K562 (cell line): ENCODE measurements at regions not wholly inside any gene's neighbourhood (a gene's known extent, or its start where the extent isn't known, plus 50 kb on each side); places are given as distances from the start of the nearest gene placed in this dataset.

Experiments
- CBX1 ChIP-seq: sonication (generic); IDR thresholded peaks from 2 replicates; pipeline ENCODE4 v1.6.1; 2016; ENCODE audit warnings: antibody characterized with exemption, low read depth, mild to moderate bottlenecking
- CREM ChIP-seq: IDR thresholded peaks from 2 replicates; pipeline ENCODE4 v1.6.1; 2014; ENCODE audit warnings: antibody characterized with exemption, low read depth
- EZH2 ChIP-seq: IDR thresholded peaks from 2 replicates; pipeline ENCODE4 v1.6.1; 2012; ENCODE audit warnings: low read depth, mild to moderate bottlenecking, inconsistent platforms, low read length, borderline replicate concordance
- FOXK1 ChIP-seq: sonication (generic); formaldehyde crosslinking; IDR thresholded peaks from 2 replicates; pipeline ENCODE4 v1.8.0; 2022; ENCODE audit warnings: missing genetic modification reagents, mild to moderate bottlenecking, borderline replicate concordance
- GABPB2 ChIP-seq: fragments of 250-450 bp; sonication (Bioruptor Pico); conservative IDR thresholded peaks from 2 replicates; pipeline ENCODE4 v1.5.1; 2021; ENCODE audit warnings: mild to moderate bottlenecking
- HCFC1 ChIP-seq: IDR thresholded peaks from 2 replicates; pipeline ENCODE4 v1.6.1; 2012; ENCODE audit warnings: low read depth, low read length, improper control_type of control experiment
- KDM1A ChIP-seq, 2 experiments: fragments of 450-650 bp; IDR thresholded peaks; 2 replicates each; pipeline ENCODE4 v1.6.1; 2016; ENCODE audit warnings: mild to moderate bottlenecking in 2 of 2
- RCOR1 ChIP-seq, 2 experiments: IDR thresholded peaks; 2 replicates each; pipeline ENCODE4 v1.6.1; 2012; ENCODE audit warnings: low read depth in 2 of 2, low read length in 2 of 2, borderline replicate concordance in 1 of 2, improper control_type of control experiment in 1 of 2
- SUPT5H ChIP-seq: fragments of 450-650 bp; IDR thresholded peaks from 2 replicates; pipeline ENCODE4 v1.6.1; 2016
- ZNF23 ChIP-seq: fragments of 250-450 bp; sonication (Bioruptor Pico); IDR thresholded peaks from 2 replicates; pipeline ENCODE4 v1.4.0; 2020; ENCODE audit warnings: mild to moderate bottlenecking
- ZNF239 ChIP-seq: fragments of 250-450 bp; sonication (Bioruptor Pico); IDR thresholded peaks from 2 replicates; pipeline ENCODE4 v1.4.0; 2020; ENCODE audit warnings: mild to moderate bottlenecking
- ZNF354B ChIP-seq: fragments of 250-450 bp; sonication (Bioruptor Pico); IDR thresholded peaks from 2 replicates; pipeline ENCODE4 v1.4.0; 2020
- TF ChIP-seq, protein P1 (sequence below): fragments of 250-450 bp; sonication (Bioruptor Pico); IDR thresholded peaks from 2 replicates; pipeline ENCODE4 v1.9.0; 2021; ENCODE audit warnings: mild to moderate bottlenecking, inconsistent platforms
- TF ChIP-seq, protein P2 (sequence below), 3 experiments: IDR thresholded peaks in 2 of 3; conservative IDR thresholded peaks in 1 of 3; 2 replicates each; pipeline ENCODE4 v1.5.1; 2011 to 2012; ENCODE audit warnings: low read length in 3 of 3, mild to moderate bottlenecking in 3 of 3, control low read depth in 2 of 3, improper control_type of control experiment in 1 of 3, inconsistent platforms in 1 of 3, low read depth in 1 of 3, mixed read lengths in 1 of 3, moderate library complexity in 1 of 3; ENCODE audit not compliant: insufficient read depth in 2 of 3

DNA sequence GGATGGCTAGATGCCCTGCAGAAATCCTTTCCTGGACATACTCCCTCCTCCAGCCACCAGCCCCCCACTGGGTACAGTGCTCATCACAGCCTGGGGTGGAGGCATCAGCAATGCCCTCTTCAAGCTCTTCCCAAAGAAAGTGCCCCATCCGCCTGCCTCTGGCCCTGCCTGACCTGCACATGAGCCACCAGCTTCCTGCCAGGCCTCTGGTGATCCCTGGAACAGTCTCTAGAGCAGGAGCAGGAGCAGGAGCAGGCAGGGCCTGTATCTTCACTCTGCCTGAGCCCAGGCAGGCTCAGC, 54.1 kb upstream of the CAB39 start:
- TF ChIP-seq, protein P1, sequence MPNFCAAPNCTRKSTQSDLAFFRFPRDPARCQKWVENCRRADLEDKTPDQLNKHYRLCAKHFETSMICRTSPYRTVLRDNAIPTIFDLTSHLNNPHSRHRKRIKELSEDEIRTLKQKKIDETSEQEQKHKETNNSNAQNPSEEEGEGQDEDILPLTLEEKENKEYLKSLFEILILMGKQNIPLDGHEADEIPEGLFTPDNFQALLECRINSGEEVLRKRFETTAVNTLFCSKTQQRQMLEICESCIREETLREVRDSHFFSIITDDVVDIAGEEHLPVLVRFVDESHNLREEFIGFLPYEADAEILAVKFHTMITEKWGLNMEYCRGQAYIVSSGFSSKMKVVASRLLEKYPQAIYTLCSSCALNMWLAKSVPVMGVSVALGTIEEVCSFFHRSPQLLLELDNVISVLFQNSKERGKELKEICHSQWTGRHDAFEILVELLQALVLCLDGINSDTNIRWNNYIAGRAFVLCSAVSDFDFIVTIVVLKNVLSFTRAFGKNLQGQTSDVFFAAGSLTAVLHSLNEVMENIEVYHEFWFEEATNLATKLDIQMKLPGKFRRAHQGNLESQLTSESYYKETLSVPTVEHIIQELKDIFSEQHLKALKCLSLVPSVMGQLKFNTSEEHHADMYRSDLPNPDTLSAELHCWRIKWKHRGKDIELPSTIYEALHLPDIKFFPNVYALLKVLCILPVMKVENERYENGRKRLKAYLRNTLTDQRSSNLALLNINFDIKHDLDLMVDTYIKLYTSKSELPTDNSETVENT (CRISPR knock-in tag): no peak
- TF ChIP-seq GABPB2 (no peak), HCFC1 (no peak), ZNF23 (CRISPR knock-in tag) (no peak), RCOR1 (IDR thresholded peaks at IDR 0.05; ENCODE audit: borderline replicate concordance in 1 of 2, low read depth in 2 of 2, low read length in 2 of 2) (no peak), ZNF354B (CRISPR knock-in tag) (no peak), CREM (no peak), ZNF239 (CRISPR knock-in tag) (no peak), EZH2 (no peak), SUPT5H (no peak), CBX1 (no peak), KDM1A (IDR thresholded peaks at IDR 0.05) (no peak), FOXK1 (CRISPR knock-in tag) (no peak)
- TF ChIP-seq, protein P2, sequence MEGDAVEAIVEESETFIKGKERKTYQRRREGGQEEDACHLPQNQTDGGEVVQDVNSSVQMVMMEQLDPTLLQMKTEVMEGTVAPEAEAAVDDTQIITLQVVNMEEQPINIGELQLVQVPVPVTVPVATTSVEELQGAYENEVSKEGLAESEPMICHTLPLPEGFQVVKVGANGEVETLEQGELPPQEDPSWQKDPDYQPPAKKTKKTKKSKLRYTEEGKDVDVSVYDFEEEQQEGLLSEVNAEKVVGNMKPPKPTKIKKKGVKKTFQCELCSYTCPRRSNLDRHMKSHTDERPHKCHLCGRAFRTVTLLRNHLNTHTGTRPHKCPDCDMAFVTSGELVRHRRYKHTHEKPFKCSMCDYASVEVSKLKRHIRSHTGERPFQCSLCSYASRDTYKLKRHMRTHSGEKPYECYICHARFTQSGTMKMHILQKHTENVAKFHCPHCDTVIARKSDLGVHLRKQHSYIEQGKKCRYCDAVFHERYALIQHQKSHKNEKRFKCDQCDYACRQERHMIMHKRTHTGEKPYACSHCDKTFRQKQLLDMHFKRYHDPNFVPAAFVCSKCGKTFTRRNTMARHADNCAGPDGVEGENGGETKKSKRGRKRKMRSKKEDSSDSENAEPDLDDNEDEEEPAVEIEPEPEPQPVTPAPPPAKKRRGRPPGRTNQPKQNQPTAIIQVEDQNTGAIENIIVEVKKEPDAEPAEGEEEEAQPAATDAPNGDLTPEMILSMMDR (IDR thresholded peaks at IDR 0.05 in 2 of 3, conservative IDR thresholded peaks at IDR 0.05 in 1 of 3; ENCODE audit: insufficient read depth in 2 of 3, low read depth in 1 of 3, low read length in 3 of 3): no peak
